Ishikawa (cell line): ENCODE measurements at regions not wholly inside any gene's neighbourhood (a gene's known extent, or its start where the extent isn't known, plus 50 kb on each side); places are given as distances from the start of the nearest gene placed in this dataset.

Experiments used
- CEBPB ChIP-seq: IDR thresholded peaks from 2 replicates; pipeline ENCODE4 v1.6.1; 2012
- CREB1 ChIP-seq: IDR thresholded peaks from 2 replicates; pipeline ENCODE4 v1.6.1; 2012; ENCODE audit warnings: low read depth
- EGR1 ChIP-seq: IDR thresholded peaks from 2 replicates; pipeline ENCODE4 v1.6.1; 2012
- EP300 ChIP-seq: IDR thresholded peaks from 2 replicates; pipeline ENCODE4 v1.6.1; 2012; ENCODE audit warnings: borderline replicate concordance
- MAX ChIP-seq: IDR thresholded peaks from 2 replicates; pipeline ENCODE4 v1.6.1; 2012
- NFIC ChIP-seq: IDR thresholded peaks from 2 replicates; pipeline ENCODE4 v1.6.1; 2012
- RAD21 ChIP-seq: IDR thresholded peaks from 2 replicates; pipeline ENCODE4 v1.6.1; 2012; ENCODE audit warnings: low read depth
- REST ChIP-seq: IDR thresholded peaks from 2 replicates; pipeline ENCODE4 v1.6.1; 2012; ENCODE audit warnings: low read depth, mild to moderate bottlenecking
- TAF1 ChIP-seq: IDR thresholded peaks from 2 replicates; pipeline ENCODE4 v1.6.1; 2012; ENCODE audit warnings: low read depth, mild to moderate bottlenecking
- TEAD4 ChIP-seq: IDR thresholded peaks from 2 replicates; pipeline ENCODE4 v1.6.1; 2012
- YY1 ChIP-seq: IDR thresholded peaks from 2 replicates; pipeline ENCODE4 v1.6.1; 2012; ENCODE audit warnings: low read depth
- ZBTB7A ChIP-seq: IDR thresholded peaks from 2 replicates; pipeline ENCODE4 v1.6.1; 2012; ENCODE audit warnings: low read depth

GRCh38 chr5:102625928-102626327, 127.1 kb upstream of the SLCO6A1 start:
- TF ChIP-seq EP300 (no peak), CEBPB (no peak), TEAD4 (no peak), EGR1 (no peak), TAF1 (no peak), RAD21 (no peak), ZBTB7A (no peak), REST (no peak), NFIC (no peak), YY1 (no peak), CREB1 (no peak), MAX (no peak)
